C4-2B (cell line): ENCODE measurements at regions not wholly inside any gene's neighbourhood (a gene's known extent, or its start where the extent isn't known, plus 50 kb on each side); places are given as distances from the start of the nearest gene placed in this dataset.

Source experiments
- H3K27ac ChIP-seq: fragments of 450-650 bp; 2 replicates; pipeline ENCODE4 v1.5.1; 2017
- CTCF ChIP-seq: fragments of 450-650 bp; conservative IDR thresholded peaks from 2 replicates; pipeline ENCODE4 v1.5.1; 2017; ENCODE audit warnings: mild to moderate bottlenecking
- ZFX ChIP-seq: fragments of 450-650 bp; IDR thresholded peaks from 2 replicates; pipeline ENCODE4 v1.6.1; 2017

GRCh38 chr5:25862276-25862675 lies 1176.1 kb downstream of the CDH9 start:
- no peak overlapping the region for H3K27ac ChIP-seq
- TF ChIP-seq CTCF (peak; percentile 42), ZFX (no peak)

- no peak overlapping the region for H3K27ac ChIP-seq
- TF ChIP-seq ZFX (no peak), CTCF (peak; percentile 77)
Observed at GRCh38 chr5:25858019-25858418, 1180.4 kb downstream of the CDH9 start.

- no peak overlapping the region for H3K27ac ChIP-seq
- no peak for TF ChIP-seq CTCF
Observed at GRCh38 chr5:25851301-25851700, 1187.1 kb downstream of the CDH9 start.

- TF ChIP-seq ZFX: no peak
- no peak for TF ChIP-seq CTCF
- no peak overlapping the region for H3K27ac ChIP-seq
Observed at GRCh38 chr5:25850581-25850980, 1187.8 kb downstream of the CDH9 start.

GRCh38 chr5:25849270-25849669 lies 1189.1 kb downstream of the CDH9 start:
- no peak overlapping the region for H3K27ac ChIP-seq
- TF ChIP-seq ZFX: no peak
- no peak for TF ChIP-seq CTCF

- no peak for TF ChIP-seq CTCF
- no peak for TF ChIP-seq ZFX
- H3K27ac ChIP-seq: no peak overlapping the region
Observed at GRCh38 chr5:25823330-25823873, 1178.6 kb upstream of the CDH10 start.
